ENCODE measurements at regions not wholly inside any gene's neighbourhood (a gene's known extent, or its start where the extent isn't known, plus 50 kb on each side); places are given as distances from the start of the nearest gene placed in this dataset.
A peak's percentile ranks its signal among the peaks of the same experiment; 100 is the strongest.

DNA sequence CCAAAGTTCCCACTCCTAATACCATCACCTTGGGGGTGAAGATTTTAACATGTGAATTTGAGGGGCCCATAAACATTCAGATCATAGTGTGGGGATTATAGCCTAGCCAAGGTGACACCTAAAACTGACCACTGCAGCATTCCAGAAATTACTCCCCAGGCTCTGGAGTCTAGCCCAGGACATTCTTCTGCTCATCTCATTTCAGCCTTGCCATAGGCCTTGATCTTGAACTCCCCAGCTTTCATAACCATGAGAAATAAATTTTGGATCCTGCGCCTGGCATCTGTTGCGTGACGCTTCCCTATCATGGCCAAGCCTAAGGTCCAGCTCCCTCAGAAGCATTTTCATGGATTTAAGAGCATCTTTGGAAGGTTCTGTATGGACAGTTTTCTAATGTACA lies 502.9 kb upstream of the THBS1 start:
- TF ChIP-seq POLR2AphosphoS5 (IDR thresholded peaks at IDR 0.05) (no peak), EP300 (IDR thresholded peaks at IDR 0.05) (no peak), POLR2A (IDR thresholded peaks at IDR 0.05) (no peak)
- TF ChIP-seq, protein P1, sequence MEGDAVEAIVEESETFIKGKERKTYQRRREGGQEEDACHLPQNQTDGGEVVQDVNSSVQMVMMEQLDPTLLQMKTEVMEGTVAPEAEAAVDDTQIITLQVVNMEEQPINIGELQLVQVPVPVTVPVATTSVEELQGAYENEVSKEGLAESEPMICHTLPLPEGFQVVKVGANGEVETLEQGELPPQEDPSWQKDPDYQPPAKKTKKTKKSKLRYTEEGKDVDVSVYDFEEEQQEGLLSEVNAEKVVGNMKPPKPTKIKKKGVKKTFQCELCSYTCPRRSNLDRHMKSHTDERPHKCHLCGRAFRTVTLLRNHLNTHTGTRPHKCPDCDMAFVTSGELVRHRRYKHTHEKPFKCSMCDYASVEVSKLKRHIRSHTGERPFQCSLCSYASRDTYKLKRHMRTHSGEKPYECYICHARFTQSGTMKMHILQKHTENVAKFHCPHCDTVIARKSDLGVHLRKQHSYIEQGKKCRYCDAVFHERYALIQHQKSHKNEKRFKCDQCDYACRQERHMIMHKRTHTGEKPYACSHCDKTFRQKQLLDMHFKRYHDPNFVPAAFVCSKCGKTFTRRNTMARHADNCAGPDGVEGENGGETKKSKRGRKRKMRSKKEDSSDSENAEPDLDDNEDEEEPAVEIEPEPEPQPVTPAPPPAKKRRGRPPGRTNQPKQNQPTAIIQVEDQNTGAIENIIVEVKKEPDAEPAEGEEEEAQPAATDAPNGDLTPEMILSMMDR (IDR thresholded peaks at IDR 0.05): no peak
- ATAC-seq (ENCODE audit: low FRiP score in 2 of 2) (no peak), DNase-seq (no peak)
- Histone ChIP-seq H3K27me3 (no peaks in the 10 kb centered on the region), H3K4me3 (no peak overlapping the region), H3K4me1 (no peaks in the 10 kb centered on the region), H3K36me3 (no peaks in the 10 kb centered on the region), H3K9me3 (no peaks in the 10 kb centered on the region), H3K27ac (no peak overlapping the region)
- WGBS, 2 donors: 92 to 96% methylated on average over 3 of the region's 3 CpGs

DNA sequence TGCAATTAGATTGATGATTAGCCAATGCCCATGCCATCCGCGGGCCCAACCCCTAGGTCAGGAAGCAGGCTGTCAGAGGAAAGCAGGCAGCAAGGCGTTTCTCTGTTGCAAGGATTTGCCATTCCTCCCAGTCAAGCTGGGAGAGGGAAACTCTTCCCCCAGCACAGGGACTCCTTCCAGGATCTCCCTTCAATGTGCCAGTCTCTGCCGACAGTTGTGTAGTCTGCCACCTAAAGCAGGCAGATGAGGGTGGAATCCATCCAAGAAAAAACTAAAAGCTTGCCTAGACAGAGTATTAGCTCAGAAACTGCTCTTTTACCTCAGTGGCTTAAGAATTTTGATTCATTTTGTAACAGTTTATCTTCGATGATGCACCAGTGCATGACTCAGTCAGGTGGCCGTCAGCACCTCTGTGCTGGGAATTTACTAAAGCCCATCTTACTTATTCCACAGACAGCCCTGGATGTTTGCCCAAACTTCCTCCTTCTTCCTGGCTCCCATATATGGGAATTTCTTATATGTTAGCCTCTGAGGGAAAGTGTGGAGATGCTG lies 501.5 kb upstream of the THBS1 start:
- no peaks in the 10 kb centered on the region for H3K4me1 ChIP-seq
- ATAC-seq (ENCODE audit: low FRiP score in 2 of 2): peak in 1 of 2 donors; percentile 11
- WGBS, 2 donors: 61 to 68% methylated on average over 6 of the region's 6 CpGs
- no peaks in the 10 kb centered on the region for H3K9me3 ChIP-seq
- H3K27ac ChIP-seq: no peak overlapping the region
- no peaks in the 10 kb centered on the region for H3K27me3 ChIP-seq
- H3K4me3 ChIP-seq: no peak overlapping the region
- DNase-seq: no peak
- H3K36me3 ChIP-seq: no peaks in the 10 kb centered on the region
- TF ChIP-seq, protein P1 (IDR thresholded peaks at IDR 0.05): no peak
- TF ChIP-seq EP300 (IDR thresholded peaks at IDR 0.05) (no peak), POLR2A (IDR thresholded peaks at IDR 0.05) (no peak), POLR2AphosphoS5 (IDR thresholded peaks at IDR 0.05) (no peak)

DNA sequence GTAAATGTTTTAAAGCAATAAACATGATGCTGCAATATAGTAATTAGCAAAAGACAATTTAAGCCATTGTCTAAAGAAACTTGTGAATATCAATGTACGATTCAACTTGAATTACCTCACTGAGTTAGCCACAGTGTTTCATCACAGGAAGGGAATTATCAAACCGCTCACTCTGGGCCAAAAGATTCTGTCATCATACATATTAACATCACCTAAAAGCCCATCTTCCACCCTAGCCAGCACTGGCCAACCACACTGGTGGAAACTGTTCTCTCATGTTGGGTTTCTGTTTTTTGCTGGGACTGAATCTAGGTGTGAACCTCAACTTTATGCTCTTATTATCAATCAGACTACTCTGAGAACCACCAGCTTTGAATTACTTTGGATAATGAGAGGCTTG lies 497.7 kb upstream of the THBS1 start:
- Histone ChIP-seq H3K27ac (no peak overlapping the region), H3K36me3 (no peaks in the 10 kb centered on the region), H3K4me1 (peaks cover 0 to 5% (median 0%) of the 10 kb centered on the region in 4 donors), H3K27me3 (no peaks in the 10 kb centered on the region), H3K9me3 (no peaks in the 10 kb centered on the region), H3K4me3 (no peak overlapping the region)
- ATAC-seq (ENCODE audit: low FRiP score in 2 of 2): peak in 1 of 2 donors; percentile 76
- TF ChIP-seq, protein P1 (IDR thresholded peaks at IDR 0.05): no peak
- TF ChIP-seq POLR2A (IDR thresholded peaks at IDR 0.05) (no peak), EP300 (IDR thresholded peaks at IDR 0.05) (no peak), POLR2AphosphoS5 (IDR thresholded peaks at IDR 0.05) (no peak)
- WGBS, 2 donors: 64 to 73% methylated on average over 2 of the region's 2 CpGs
- DNase-seq: no peak

DNA sequence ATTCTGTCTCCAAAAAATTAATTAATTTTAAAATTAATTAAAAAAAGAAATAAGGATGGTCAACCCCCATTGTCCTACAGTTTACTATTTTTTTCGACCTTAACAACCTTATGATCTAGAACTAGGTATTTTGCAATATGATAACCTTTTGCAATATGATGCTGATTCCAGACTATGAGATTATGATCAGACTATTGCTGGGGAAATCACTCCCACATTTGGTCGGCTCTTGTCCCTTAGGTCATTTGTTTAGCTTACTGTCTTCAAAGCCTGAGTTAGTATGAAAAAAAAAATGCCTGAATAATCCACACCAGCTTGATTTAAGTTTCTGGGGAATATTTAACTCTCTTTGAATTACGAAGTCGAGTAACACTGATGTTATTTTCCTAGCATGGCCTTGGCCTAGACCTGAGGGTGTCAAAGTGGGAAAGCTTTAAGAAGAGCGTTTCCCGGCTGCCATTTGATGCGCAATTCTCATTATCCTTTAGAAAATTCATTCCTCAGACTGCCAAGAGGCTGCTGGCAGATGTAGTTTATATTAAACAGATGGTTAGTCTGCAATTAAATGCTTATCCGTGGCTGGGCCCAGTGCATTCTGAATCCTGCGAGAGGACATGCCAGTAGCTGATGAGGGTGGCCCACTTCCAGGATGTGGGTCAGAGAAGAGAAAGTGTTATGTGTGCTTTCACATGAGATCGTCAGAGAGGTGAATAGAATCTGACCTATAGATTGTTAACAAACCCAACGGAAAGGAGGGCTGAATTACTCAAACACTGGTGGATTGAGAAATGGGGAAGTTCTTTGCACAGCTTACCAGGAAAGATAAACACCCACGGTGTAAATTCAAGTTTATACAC lies 496.0 kb upstream of the THBS1 start:
- H3K27me3 ChIP-seq: no peaks in the 10 kb centered on the region
- no peak for TF ChIP-seq EP300 (IDR thresholded peaks at IDR 0.05)
- peak in 1 of 2 donors; percentile 37 for TF ChIP-seq POLR2AphosphoS5 (IDR thresholded peaks at IDR 0.05)
- ATAC-seq (ENCODE audit: low FRiP score in 2 of 2) (peak; percentile 43 to 89), DNase-seq (no peak)
- H3K36me3 ChIP-seq: no peaks in the 10 kb centered on the region
- no peak overlapping the region for H3K4me3 ChIP-seq
- H3K9me3 ChIP-seq: no peaks in the 10 kb centered on the region
- H3K27ac ChIP-seq: peak overlapping the region in 1 of 4 donors; percentile 11
- WGBS, 2 donors: 52 to 54% methylated on average over 12 of the region's 12 CpGs
- H3K4me1 ChIP-seq: peaks cover 0 to 5% (median 0%) of the 10 kb centered on the region in 4 donors

DNA sequence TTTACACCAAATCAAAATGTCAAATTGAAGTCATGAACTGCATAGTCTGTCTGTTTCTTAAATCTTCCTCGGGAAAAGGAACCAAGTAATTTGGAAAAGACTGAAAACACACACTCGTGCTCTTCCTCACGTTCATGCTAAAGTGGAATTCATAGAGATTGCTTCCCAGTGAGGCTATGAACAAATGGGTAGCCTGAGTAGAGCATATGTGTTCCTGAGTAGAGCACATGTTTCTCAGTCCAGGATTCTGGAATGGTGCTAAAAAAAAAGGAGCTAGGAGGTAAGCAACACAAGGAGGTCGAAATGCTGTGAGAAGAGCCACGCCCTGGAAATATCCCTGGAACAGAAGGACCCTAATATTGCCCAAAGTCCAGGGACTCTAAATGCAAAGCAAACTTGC lies 494.2 kb upstream of the THBS1 start:
- WGBS, 2 donors: 75 to 79% methylated on average over 5 of the region's 5 CpGs
- DNase-seq: no peak
- H3K27me3 ChIP-seq: no peaks in the 10 kb centered on the region
- no peak overlapping the region for H3K27ac ChIP-seq
- H3K36me3 ChIP-seq: no peaks in the 10 kb centered on the region
- H3K4me1 ChIP-seq: peaks cover 0 to 5% (median 0%) of the 10 kb centered on the region in 4 donors
- no peak for ATAC-seq (ENCODE audit: low FRiP score in 2 of 2)
- TF ChIP-seq POLR2AphosphoS5 (IDR thresholded peaks at IDR 0.05) (no peak), POLR2A (IDR thresholded peaks at IDR 0.05) (no peak), EP300 (IDR thresholded peaks at IDR 0.05) (no peak)
- TF ChIP-seq, protein P1 (IDR thresholded peaks at IDR 0.05): no peak
- H3K9me3 ChIP-seq: no peaks in the 10 kb centered on the region
- H3K4me3 ChIP-seq: no peak overlapping the region
